ENCODE measurements at regions not wholly inside any gene's neighbourhood (a gene's known extent, or its start where the extent isn't known, plus 50 kb on each side); places are given as distances from the start of the nearest gene placed in this dataset.

DNA sequence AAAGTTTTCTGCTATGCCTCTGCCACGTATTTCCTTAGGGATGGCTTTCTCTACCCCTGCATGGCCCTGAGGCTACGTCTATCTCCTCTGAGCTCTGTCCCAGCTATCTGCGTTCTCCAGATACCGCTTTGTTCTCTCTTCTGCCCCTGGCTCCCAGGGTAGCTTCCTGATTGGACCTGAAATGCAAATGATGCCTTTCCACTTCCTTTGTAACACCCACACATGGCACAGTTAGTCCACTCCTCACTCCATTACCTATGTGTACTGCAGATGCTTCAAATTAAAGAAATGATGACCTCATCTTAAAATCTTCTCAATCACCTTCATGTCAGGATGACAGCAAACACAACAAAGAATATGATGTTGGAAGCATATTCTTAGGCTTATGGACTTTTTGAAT lies 138.6 kb upstream of the POGK start:
- Histone ChIP-seq H3K4me3 (replicated peaks; ENCODE audit: insufficient read depth, low read length) (no peak overlapping the region), H3K27me3 (ENCODE audit: insufficient read depth, poor library complexity, severe bottlenecking) (peaks cover 2% of the 10 kb centered on the region), H3K27ac (replicated peaks) (no peak overlapping the region)
- TF ChIP-seq, protein P1, sequence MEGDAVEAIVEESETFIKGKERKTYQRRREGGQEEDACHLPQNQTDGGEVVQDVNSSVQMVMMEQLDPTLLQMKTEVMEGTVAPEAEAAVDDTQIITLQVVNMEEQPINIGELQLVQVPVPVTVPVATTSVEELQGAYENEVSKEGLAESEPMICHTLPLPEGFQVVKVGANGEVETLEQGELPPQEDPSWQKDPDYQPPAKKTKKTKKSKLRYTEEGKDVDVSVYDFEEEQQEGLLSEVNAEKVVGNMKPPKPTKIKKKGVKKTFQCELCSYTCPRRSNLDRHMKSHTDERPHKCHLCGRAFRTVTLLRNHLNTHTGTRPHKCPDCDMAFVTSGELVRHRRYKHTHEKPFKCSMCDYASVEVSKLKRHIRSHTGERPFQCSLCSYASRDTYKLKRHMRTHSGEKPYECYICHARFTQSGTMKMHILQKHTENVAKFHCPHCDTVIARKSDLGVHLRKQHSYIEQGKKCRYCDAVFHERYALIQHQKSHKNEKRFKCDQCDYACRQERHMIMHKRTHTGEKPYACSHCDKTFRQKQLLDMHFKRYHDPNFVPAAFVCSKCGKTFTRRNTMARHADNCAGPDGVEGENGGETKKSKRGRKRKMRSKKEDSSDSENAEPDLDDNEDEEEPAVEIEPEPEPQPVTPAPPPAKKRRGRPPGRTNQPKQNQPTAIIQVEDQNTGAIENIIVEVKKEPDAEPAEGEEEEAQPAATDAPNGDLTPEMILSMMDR (IDR thresholded peaks at IDR 0.05; ENCODE audit: insufficient read depth, low read length): no peak
- TF ChIP-seq, protein P2, sequence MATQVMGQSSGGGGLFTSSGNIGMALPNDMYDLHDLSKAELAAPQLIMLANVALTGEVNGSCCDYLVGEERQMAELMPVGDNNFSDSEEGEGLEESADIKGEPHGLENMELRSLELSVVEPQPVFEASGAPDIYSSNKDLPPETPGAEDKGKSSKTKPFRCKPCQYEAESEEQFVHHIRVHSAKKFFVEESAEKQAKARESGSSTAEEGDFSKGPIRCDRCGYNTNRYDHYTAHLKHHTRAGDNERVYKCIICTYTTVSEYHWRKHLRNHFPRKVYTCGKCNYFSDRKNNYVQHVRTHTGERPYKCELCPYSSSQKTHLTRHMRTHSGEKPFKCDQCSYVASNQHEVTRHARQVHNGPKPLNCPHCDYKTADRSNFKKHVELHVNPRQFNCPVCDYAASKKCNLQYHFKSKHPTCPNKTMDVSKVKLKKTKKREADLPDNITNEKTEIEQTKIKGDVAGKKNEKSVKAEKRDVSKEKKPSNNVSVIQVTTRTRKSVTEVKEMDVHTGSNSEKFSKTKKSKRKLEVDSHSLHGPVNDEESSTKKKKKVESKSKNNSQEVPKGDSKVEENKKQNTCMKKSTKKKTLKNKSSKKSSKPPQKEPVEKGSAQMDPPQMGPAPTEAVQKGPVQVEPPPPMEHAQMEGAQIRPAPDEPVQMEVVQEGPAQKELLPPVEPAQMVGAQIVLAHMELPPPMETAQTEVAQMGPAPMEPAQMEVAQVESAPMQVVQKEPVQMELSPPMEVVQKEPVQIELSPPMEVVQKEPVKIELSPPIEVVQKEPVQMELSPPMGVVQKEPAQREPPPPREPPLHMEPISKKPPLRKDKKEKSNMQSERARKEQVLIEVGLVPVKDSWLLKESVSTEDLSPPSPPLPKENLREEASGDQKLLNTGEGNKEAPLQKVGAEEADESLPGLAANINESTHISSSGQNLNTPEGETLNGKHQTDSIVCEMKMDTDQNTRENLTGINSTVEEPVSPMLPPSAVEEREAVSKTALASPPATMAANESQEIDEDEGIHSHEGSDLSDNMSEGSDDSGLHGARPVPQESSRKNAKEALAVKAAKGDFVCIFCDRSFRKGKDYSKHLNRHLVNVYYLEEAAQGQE (IDR thresholded peaks at IDR 0.05; ENCODE audit: insufficient replicate concordance, low read depth): no peak
- TF ChIP-seq POLR2AphosphoS5 (IDR thresholded peaks at IDR 0.05; ENCODE audit: low read depth) (no peak), GABPA (IDR thresholded peaks at IDR 0.05; ENCODE audit: low read depth) (no peak), SPI1 (IDR thresholded peaks at IDR 0.05; ENCODE audit: borderline replicate concordance, low read depth) (no peak)
- DNase-seq (ENCODE audit: low read depth in 1 of 2, low spot score in 1 of 2): no peak

DNA sequence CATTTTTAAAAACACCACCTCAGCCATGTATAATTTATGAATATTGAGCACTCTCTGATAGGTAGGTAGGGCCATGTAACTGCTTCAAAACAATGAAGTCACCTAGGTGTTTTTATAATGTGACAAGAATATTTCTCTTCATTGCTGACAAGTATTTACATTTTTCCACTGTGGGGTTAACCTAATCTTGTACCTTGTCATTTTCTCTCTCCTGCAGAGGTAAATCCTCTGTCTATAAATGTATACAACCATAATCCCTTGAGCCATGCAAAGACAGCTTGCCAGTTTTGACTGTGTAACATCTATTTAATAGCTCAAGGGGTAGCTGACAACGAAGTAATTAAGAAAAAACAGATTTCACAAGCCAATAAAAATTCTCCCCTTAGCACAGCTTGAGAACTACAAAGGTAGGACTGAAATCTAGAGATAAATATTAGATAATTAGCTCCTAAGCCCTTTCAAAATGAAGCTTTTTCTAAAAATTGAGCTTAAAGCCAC lies 137.6 kb upstream of the POGK start:
- no peak for DNase-seq (ENCODE audit: low read depth in 1 of 2, low spot score in 1 of 2)
- no peak overlapping the region for H3K27ac ChIP-seq (replicated peaks)
- H3K27me3 ChIP-seq (ENCODE audit: insufficient read depth, poor library complexity, severe bottlenecking): peaks cover 2% of the 10 kb centered on the region
- no peak overlapping the region for H3K4me3 ChIP-seq (replicated peaks; ENCODE audit: insufficient read depth, low read length)
- TF ChIP-seq, protein P2 (IDR thresholded peaks at IDR 0.05; ENCODE audit: insufficient replicate concordance, low read depth): no peak
- no peak for TF ChIP-seq POLR2AphosphoS5 (IDR thresholded peaks at IDR 0.05; ENCODE audit: low read depth)
- no peak for TF ChIP-seq SPI1 (IDR thresholded peaks at IDR 0.05; ENCODE audit: borderline replicate concordance, low read depth)
- TF ChIP-seq GABPA (IDR thresholded peaks at IDR 0.05; ENCODE audit: low read depth): no peak
- TF ChIP-seq, protein P1 (IDR thresholded peaks at IDR 0.05; ENCODE audit: insufficient read depth, low read length): no peak

DNA sequence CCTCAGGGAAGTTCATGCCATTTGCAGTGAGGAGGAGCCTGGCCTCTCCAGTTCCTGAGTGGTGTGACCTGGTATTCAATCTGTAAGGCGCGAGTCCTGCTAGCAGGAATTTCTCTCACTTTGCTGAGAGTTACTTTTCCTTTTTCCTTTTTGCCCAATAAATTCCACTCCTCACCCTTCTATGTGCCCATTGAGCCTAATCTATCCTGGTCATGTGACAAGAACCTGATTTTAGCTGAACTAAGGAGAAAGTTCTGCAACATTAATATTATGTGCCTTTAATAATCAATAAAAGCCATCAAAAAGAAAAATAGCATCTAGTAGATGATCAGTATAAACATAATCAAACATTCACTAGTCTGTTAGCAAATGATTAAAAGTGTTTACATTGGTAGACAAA lies 136.1 kb upstream of the POGK start:
- Histone ChIP-seq H3K27me3 (ENCODE audit: insufficient read depth, poor library complexity, severe bottlenecking) (peaks cover 2% of the 10 kb centered on the region), H3K4me3 (replicated peaks; ENCODE audit: insufficient read depth, low read length) (no peak overlapping the region), H3K27ac (replicated peaks) (no peak overlapping the region)
- no peak for DNase-seq (ENCODE audit: low read depth in 1 of 2, low spot score in 1 of 2)
- TF ChIP-seq, protein P2 (IDR thresholded peaks at IDR 0.05; ENCODE audit: insufficient replicate concordance, low read depth): no peak
- TF ChIP-seq, protein P1 (IDR thresholded peaks at IDR 0.05; ENCODE audit: insufficient read depth, low read length): no peak
- TF ChIP-seq POLR2AphosphoS5 (IDR thresholded peaks at IDR 0.05; ENCODE audit: low read depth): no peak
- TF ChIP-seq SPI1 (IDR thresholded peaks at IDR 0.05; ENCODE audit: borderline replicate concordance, low read depth): no peak
- no peak for TF ChIP-seq GABPA (IDR thresholded peaks at IDR 0.05; ENCODE audit: low read depth)
